Tibial nerve (tissue), 4 donors: ENCODE measurements at regions not wholly inside any gene's neighbourhood (a gene's known extent, or its start where the extent isn't known, plus 50 kb on each side); places are given as distances from the start of the nearest gene placed in this dataset.

ENCODE experiments used
- CTCF ChIP-seq, 5 experiments: fragments of 200-600 bp in 3 of 5; fragments of 450-650 bp in 2 of 5; sonication (generic) in 3 of 5; IDR thresholded peaks; one replicate each; pipeline ENCODE4 v1.5.1; 2016 to 2019; ENCODE audit warnings: antibody characterized with exemption in 5 of 5, mild to moderate bottlenecking in 3 of 5, moderate library complexity in 2 of 5
- EP300 ChIP-seq, 2 donors: sonication (generic); formaldehyde crosslinking; IDR thresholded peaks; one replicate each; pipeline ENCODE4 v1.6.1; 2017; ENCODE audit warnings: antibody characterized with exemption in 2 of 2, mild to moderate bottlenecking in 1 of 2

GRCh38 chr12:107180272-107180671 is 86.9 kb upstream of the CRY1 start:
- no peak for TF ChIP-seq CTCF (IDR thresholded peaks at IDR 0.05)
- no peak for TF ChIP-seq EP300 (IDR thresholded peaks at IDR 0.05)
